SHP77 (cell line): ENCODE measurements at regions not wholly inside any gene's neighbourhood (a gene's known extent, or its start where the extent isn't known, plus 50 kb on each side); places are given as distances from the start of the nearest gene placed in this dataset.

Source experiments
- DNase-seq, 2 experiments: peaks; one replicate each; lab custom pipeline; 2025; lab: John Stamatoyannopoulos, UW

GRCh38 chr6:113642001-113642713 lies 215.0 kb upstream of the MARCKS start:
- no peak for DNase-seq

- DNase-seq, result peak; percentile 57 to 63
These were observed 214.3 kb upstream of the MARCKS start for GRCh38 chr6:113642714-113643406.

- no peak for DNase-seq
These were observed 213.8 kb upstream of the MARCKS start for GRCh38 chr6:113643407-113643770.

- no peak for DNase-seq
These were observed 212.1 kb upstream of the MARCKS start for GRCh38 chr6:113644861-113645575.

- no peak for DNase-seq
These were observed 211.6 kb upstream of the MARCKS start for GRCh38 chr6:113645576-113645970.

GRCh38 chr6:113645986-113646385 lies 211.2 kb upstream of the MARCKS start:
- DNase-seq, result no peak

GRCh38 chr6:113646701-113647100 lies 210.4 kb upstream of the MARCKS start:
- DNase-seq, result no peak

- DNase-seq, result no peak
These were observed 209.8 kb upstream of the MARCKS start for GRCh38 chr6:113647143-113647889.

GRCh38 chr6:113648698-113649097 lies 208.4 kb upstream of the MARCKS start:
- DNase-seq, result no peak

- DNase-seq, result no peak
These were observed 207.9 kb upstream of the MARCKS start for GRCh38 chr6:113649276-113649675.

GRCh38 chr6:113649880-113650609 lies 207.1 kb upstream of the MARCKS start:
- DNase-seq, result no peak

GRCh38 chr6:113650610-113650979 lies 206.6 kb upstream of the MARCKS start:
- DNase-seq, result no peak

- peak in 1 of 2 experiments; percentile 16 for DNase-seq
These were observed 206.0 kb upstream of the MARCKS start for GRCh38 chr6:113651120-113651519.

GRCh38 chr6:113651920-113652319 lies 205.2 kb upstream of the MARCKS start:
- no peak for DNase-seq

- DNase-seq, result no peak
These were observed 203.9 kb upstream of the MARCKS start for GRCh38 chr6:113653275-113653674.

- DNase-seq, result no peak
These were observed 202.7 kb upstream of the MARCKS start for GRCh38 chr6:113654396-113654795.

- DNase-seq, result no peak
These were observed 201.4 kb upstream of the MARCKS start for GRCh38 chr6:113655761-113656160.

GRCh38 chr6:113659762-113660404 lies 197.3 kb upstream of the MARCKS start:
- DNase-seq, result no peak

GRCh38 chr6:113660819-113661218 lies 196.3 kb upstream of the MARCKS start:
- DNase-seq, result no peak

- DNase-seq, result no peak
These were observed 195.0 kb upstream of the MARCKS start for GRCh38 chr6:113662093-113662665.
